HG03571 (cell line): ENCODE measurements at regions not wholly inside any gene's neighbourhood (a gene's known extent, or its start where the extent isn't known, plus 50 kb on each side); places are given as distances from the start of the nearest gene placed in this dataset.

Experiments
- ATAC-seq: cut with Tn5 transposase; IDR thresholded peaks from one replicate; pipeline ENCODE4 v1.9.1; 2021; ENCODE audit not compliant: unreplicated experiment

DNA sequence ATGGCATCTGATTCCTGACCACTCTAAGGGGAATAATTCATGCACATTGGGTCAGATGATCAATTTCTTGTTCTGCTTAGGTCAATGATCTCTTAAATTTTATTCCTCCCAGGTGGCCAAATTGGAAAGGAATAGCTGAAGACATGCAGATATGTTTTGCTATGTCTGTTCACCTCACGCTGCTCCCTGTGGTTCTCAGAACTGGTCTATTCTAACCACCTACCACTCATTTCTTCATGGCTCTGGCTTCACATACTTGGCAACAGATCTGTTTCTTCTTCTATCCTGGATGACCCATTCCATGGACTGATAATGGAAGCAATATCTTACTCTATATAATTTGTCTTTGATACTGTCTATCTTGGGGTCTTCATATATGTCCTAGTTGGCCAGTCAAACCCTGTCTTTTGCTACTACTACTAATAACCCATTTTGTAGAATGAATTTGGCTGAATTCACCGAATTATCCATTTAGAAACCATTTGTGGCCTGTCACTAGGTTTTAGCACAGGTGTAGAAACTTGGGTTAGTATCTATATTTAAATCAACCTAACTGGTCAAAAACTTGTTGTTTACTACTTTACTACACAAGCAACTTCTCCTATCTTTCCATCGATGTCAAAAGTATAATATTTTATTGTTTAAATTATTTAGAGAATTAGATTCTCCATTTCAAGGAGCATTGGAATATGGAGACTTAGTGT is 650.9 kb downstream of the TLE4 start:
- ATAC-seq = no peak

DNA sequence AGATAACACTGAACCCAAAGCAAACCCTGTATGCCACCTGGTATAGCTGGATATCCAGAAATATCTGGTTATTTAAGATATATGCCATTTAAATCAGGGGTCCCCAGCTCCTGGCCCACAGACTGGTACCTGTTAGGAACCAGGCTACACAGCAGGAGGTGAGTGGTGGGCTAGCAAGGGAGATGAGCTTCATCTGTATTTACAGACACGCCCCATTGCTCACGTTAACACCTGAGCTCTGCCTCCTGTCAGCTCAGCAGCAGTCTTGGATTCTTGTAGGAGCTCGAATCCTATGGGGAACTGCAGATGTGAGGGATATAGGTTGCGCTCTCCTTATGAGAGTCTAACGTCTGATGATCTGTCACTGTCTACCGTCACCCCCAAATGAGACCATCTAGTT is 646.6 kb downstream of the TLE4 start:
- no peak for ATAC-seq

GRCh38 chr9:80213613-80214012 is 641.8 kb downstream of the TLE4 start:
- ATAC-seq = no peak

DNA sequence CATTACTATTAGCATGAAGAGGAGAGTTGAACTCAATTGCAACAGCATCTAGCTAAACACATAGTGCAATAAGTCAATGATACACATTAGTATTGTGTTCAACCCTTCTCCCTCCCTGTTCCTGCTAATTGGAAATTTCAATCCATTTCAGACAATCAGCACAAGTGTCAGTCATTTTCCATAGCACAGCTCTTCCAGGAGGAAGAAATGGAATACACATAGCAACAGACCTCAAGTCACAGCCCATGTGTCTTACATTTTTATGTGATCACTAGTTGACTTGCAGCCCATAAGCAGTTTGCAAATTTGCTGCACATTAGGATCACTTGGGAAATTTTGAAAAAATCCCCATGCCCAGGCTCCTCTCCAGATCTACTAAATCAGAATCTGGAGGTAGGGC is 636.9 kb downstream of the TLE4 start:
- ATAC-seq = no peak

- no peak for ATAC-seq
These were observed 632.3 kb downstream of the TLE4 start for GRCh38 chr9:80204054-80204453.

- no peak for ATAC-seq
These were observed 625.9 kb downstream of the TLE4 start for GRCh38 chr9:80197661-80198060.

DNA sequence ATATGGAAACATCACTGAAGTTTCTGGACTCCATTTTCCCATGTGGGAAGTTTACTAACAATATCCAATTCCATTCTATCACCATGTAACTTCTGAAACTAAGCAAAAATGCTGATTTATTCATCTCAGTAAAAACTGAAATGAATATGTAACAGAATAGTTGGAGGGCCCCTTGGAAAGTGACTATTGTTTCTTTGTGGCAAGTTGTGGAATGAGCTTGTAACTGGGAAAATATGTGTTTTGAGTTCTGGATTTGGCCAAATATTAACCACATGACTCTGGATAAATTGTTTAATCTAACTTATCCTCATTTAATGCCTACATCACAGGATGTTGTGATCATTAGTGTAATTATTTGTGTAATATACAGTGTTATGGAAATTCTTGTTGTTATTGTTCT is 619.3 kb downstream of the TLE4 start:
- no peak for ATAC-seq

- no peak for ATAC-seq
These were observed 616.8 kb downstream of the TLE4 start for GRCh38 chr9:80188579-80188978.

DNA sequence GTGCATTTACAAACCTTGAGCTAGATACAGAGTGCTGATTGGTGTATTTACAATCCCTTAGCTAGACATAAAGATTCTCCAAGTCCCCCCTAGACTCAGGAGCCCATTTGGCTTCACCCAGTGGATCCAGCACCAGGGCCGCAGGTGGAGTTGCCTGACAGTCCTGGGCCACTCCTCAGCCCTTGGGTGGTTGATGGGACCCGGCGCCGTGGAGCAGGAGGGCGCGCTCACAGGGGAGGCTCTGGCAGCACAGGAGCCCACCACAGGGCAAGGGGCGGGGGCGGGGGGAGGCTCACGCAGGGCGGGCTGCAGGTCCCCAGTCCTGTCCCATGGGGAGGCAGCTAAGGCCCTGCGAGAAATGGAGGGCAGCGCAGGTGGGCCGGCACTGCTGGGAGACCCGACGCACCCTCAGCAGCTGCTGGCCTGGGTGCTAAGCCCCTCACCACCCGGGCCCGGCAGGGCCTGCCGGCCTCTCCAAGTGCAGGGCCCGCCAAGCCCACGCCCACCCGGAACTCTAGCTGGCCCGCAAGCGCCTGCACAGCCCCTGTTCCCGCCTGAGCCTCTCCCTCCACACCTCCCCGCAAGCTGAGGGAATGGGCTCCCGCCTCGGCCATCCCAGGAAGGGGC is 613.5 kb downstream of the TLE4 start:
- ATAC-seq = no peak

- ATAC-seq = no peak
These were observed 606.2 kb downstream of the TLE4 start for GRCh38 chr9:80177949-80178480.

- no peak for ATAC-seq
These were observed 603.8 kb downstream of the TLE4 start for GRCh38 chr9:80175286-80176150.

DNA sequence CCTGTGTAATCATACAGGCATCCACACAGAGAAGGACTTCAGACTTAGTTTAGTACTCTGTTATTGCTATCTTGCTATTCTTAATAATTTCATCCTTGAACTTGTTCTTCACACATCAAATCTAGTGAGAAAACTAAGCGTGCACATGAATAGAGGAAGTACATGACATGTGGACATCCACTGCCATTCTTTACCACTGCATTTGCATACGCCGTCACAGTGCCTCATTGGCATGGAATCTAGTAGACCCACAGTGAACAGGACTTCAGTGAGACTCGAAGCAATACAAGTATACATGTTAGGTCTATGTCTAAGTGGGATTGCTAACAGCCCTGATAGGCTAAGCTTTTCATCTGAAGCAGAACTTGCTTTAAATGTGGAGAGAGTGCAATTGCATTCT is 592.1 kb downstream of the TLE4 start:
- ATAC-seq = peak; percentile 62

- no peak for ATAC-seq
These were observed 586.9 kb downstream of the TLE4 start for GRCh38 chr9:80158554-80159170.

GRCh38 chr9:80158131-80158530 is 586.4 kb downstream of the TLE4 start:
- no peak for ATAC-seq

DNA sequence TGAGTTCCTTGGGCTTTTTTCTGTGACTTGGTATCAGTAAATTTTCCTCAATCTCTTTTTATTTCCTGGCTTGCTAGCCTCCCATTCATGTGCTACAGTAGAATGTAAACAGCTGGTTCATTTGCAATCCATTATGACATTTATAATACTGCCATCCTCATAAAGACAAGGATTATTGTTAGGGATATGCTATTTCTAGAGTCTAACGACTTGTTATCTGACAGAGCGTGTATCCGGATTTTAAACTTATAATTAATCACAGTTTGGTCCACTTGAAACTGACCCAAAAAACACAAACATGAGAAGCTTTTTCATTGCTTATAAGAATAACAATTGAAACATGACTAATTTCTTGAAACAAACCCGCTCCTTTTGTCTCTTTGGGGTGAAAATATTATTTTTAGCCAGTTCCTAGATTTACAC is 585.8 kb downstream of the TLE4 start:
- no peak for ATAC-seq

DNA sequence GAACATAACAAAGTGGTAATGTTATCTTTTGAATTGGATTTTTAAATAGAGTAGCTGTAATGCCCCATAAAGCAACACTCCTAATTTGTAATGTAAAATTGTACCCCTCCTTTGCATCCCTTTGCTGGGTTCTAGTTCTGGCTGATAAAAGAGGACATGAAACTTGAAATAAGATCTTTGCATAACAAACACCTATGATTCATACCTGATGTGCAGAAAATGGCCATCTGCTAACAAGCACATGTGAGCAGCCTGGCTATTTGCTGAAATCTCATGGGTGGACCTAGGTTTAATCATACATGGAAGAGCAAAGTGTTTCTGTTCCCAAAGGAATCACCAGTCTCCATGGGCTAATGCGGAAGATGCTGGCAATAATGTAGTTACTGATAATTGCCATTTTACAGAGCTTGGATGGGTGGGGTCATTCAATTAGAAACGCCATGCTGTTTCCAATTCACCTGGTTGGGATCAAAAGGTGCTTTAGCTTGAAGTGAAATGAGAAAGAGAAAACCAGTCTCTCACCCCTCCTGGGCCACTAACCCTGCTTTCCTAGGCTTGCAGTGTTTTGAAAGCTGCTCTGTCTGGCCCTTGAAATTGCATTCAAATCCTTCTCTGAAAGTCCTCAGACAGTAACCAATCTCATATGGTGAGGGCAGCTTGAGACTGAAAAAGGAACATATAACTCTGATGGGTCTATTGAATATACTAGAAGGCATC is 585.1 kb downstream of the TLE4 start:
- ATAC-seq = peak; percentile 60

GRCh38 chr9:80156262-80156661 is 584.5 kb downstream of the TLE4 start:
- no peak for ATAC-seq

DNA sequence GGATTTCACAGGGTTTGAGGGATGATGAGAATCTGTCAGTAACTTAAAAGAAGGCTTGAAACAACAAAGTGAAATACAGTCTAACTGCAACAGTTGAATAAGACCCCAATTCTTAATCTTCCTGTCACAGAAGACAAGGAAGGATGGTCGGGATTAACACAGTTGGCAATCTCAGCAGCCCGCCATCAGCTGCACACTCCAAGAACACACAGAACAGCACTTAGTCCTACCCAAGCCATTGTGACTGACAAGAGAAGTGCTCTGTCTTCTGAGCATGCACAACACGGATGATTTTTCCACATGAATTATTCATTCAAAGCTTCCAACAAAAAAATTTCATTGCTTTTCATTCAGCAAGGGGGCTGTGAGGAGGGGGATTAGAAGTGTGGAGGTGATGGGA is 576.1 kb downstream of the TLE4 start:
- no peak for ATAC-seq

GRCh38 chr9:80146466-80146865 is 574.7 kb downstream of the TLE4 start:
- ATAC-seq = no peak

GRCh38 chr9:80144856-80145255 is 573.1 kb downstream of the TLE4 start:
- no peak for ATAC-seq

DNA sequence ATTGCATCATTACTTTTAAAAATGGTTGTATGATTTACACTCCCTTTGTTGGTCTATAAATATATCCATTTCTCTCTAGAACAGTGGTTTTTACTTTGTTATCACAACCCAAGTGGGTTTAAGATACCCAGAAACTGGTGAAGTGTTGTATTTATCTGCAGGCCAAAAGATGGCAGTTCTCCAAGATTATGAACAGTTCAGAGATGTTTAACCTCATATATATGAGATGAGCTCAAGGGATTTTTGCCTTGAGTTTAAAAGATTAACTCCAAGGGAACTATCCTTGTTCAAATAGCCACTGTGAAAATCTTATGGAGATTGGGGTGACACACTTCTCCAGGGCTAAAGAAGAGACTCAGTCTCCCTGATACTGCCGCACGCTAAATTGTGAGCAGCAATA is 572.6 kb downstream of the TLE4 start:
- no peak for ATAC-seq
